ENCODE measurements at regions not wholly inside any gene's neighbourhood (a gene's known extent, or its start where the extent isn't known, plus 50 kb on each side); places are given as distances from the start of the nearest gene placed in this dataset.

DNA sequence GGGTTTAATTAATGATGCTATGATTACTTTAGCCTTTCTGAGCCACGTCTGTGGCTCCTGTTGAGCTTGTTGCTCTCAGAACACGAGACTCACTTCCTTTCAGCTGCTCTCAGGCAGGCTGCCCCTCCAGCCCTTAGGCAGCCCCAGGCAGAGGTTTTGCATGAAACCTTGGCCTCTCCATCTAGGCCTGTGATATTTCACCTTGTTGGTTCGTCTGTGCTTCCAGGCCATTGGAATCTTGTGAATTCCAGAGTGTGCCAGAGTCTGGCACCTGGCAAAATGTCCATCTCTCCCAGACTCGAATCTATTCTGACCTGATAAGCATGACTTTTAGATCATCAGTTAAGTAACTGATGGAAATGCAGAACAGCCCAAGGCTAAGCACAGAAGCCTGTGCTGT, 254.1 kb downstream of the LOXHD1 start:
- TF ChIP-seq, protein P1, sequence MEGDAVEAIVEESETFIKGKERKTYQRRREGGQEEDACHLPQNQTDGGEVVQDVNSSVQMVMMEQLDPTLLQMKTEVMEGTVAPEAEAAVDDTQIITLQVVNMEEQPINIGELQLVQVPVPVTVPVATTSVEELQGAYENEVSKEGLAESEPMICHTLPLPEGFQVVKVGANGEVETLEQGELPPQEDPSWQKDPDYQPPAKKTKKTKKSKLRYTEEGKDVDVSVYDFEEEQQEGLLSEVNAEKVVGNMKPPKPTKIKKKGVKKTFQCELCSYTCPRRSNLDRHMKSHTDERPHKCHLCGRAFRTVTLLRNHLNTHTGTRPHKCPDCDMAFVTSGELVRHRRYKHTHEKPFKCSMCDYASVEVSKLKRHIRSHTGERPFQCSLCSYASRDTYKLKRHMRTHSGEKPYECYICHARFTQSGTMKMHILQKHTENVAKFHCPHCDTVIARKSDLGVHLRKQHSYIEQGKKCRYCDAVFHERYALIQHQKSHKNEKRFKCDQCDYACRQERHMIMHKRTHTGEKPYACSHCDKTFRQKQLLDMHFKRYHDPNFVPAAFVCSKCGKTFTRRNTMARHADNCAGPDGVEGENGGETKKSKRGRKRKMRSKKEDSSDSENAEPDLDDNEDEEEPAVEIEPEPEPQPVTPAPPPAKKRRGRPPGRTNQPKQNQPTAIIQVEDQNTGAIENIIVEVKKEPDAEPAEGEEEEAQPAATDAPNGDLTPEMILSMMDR (IDR thresholded peaks at IDR 0.05): no peak
- no peak for TF ChIP-seq POLR2AphosphoS5 (IDR thresholded peaks at IDR 0.05; ENCODE audit: insufficient read depth in 1 of 2, low read depth in 1 of 2)

All from vagina (tissue), 2 donors.